ENCODE measurements at regions not wholly inside any gene's neighbourhood (a gene's known extent, or its start where the extent isn't known, plus 50 kb on each side); places are given as distances from the start of the nearest gene placed in this dataset.

DNA sequence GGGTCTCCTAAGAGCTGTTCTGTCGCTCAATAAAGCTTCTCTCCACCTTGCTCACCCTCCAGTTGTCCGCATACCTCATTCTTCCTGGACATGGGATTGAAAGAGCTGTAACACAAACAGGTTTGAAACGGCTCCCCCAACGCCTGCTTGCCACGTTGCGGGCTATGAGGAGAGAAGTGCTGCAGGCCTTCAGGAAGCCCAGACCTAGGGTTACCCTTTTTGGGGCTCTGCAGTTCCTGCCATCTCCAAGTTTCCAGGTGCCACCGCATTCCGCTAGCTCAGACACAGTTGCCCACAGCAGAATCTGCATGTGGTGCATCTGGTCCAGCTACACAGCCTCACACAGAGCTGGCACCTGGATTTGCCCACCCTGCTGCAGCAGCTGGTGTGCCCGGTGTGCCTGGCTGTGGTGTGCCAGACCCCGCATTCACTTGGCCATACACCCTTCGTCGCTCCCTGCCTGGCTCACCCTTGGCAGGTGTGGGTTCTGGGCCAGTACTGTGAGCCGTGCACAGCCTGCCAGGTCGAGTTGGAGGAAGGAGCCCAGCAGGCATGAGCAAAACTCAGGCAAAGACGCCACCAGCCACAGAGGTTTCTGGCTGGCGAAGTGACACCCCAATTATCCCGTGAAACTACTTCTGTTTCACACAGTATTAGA lies 253.2 kb upstream of the SEMA3A start:
- H3K4me1 Mint-ChIP-seq (ENCODE audit: low read depth), result peaks cover 4% of the 10 kb centered on the region
- no peak overlapping the region for H3K27ac Mint-ChIP-seq
- H3K36me3 Mint-ChIP-seq (ENCODE audit: low read depth), result no peaks in the 10 kb centered on the region
- H3K4me3 Mint-ChIP-seq, result no peak overlapping the region
- no peaks in the 10 kb centered on the region for H3K9me3 Mint-ChIP-seq
- no peaks in the 10 kb centered on the region for H3K27me3 Mint-ChIP-seq

DNA sequence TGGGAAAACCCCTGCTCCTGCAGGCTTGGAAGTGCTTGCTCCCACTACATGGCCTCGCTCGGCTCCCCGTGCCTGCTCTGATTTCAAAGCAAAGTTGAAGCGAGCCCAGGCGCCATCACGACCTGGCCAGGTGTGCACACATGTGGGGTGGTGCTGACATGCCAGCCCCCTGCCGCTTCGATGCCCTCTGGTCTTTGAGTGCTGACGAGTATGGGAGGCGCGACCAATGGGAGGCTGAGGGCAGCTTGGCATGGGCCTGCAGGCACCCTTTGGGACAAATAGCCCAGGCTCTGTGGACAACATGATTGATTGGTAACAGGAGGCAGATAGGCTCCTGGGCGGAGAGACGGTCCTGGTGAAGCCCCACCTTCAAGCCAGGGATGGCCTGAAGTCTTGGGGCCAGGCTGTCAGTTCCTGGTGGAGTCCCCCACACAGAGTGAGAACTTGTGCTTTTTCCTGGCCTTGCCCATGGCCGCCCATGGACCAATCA lies 252.4 kb upstream of the SEMA3A start:
- no peaks in the 10 kb centered on the region for H3K36me3 Mint-ChIP-seq (ENCODE audit: low read depth)
- peaks cover 5% of the 10 kb centered on the region for H3K4me1 Mint-ChIP-seq (ENCODE audit: low read depth)
- H3K27me3 Mint-ChIP-seq, result no peaks in the 10 kb centered on the region
- no peaks in the 10 kb centered on the region for H3K9me3 Mint-ChIP-seq
- H3K27ac Mint-ChIP-seq, result no peak overlapping the region
- no peak overlapping the region for H3K4me3 Mint-ChIP-seq

DNA sequence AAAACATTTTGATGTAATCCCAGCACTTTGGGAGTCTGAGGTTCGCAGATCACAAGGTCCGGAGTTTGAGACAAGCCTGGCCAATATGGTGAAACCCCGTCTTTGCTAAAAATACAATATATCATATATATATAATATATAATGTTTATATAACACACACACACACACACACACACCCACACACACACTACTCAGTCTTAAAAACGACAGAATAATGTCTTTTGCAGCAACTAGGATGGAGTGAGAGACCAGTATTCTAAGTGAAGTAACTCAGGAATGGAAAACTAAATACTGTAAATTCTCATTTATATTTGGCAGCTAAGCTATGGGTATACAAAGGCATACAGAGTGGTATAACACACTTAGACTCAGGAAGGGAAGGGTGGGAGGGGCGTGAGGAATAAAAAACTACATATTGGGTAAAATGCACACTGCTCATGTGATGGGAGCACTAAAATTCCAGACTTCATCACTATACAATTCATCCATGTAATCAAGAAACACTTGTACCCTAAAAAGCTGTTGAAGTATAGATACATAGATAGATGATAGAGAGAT lies 231.2 kb upstream of the SEMA3A start:
- Mint-ChIP-seq H3K36me3 (ENCODE audit: low read depth) (no peaks in the 10 kb centered on the region), H3K27ac (no peak overlapping the region), H3K4me3 (no peak overlapping the region), H3K4me1 (ENCODE audit: low read depth) (no peaks in the 10 kb centered on the region), H3K9me3 (no peaks in the 10 kb centered on the region), H3K27me3 (no peaks in the 10 kb centered on the region)

DNA sequence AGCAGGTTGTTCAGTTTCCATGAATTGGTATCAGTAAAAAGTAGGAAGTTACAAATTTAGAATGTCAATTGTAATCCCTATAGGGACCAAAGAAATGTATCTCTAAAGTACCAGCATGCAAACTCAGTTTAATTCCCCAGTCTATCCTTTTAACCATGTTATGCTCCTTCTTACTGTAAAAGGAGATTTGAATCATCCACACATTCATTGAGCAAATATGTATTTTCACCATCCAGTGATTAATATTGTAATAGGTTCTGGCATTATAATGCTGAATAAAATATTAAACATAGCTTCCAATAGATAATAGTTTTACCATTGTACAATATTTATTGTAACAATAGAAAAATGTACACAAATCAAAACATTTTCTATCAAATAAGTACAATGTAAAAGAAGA lies 228.2 kb upstream of the SEMA3A start:
- Mint-ChIP-seq H3K4me3 (no peak overlapping the region), H3K36me3 (ENCODE audit: low read depth) (no peaks in the 10 kb centered on the region), H3K27ac (no peak overlapping the region), H3K27me3 (no peaks in the 10 kb centered on the region), H3K9me3 (peaks cover 11% of the 10 kb centered on the region), H3K4me1 (ENCODE audit: low read depth) (no peaks in the 10 kb centered on the region)

DNA sequence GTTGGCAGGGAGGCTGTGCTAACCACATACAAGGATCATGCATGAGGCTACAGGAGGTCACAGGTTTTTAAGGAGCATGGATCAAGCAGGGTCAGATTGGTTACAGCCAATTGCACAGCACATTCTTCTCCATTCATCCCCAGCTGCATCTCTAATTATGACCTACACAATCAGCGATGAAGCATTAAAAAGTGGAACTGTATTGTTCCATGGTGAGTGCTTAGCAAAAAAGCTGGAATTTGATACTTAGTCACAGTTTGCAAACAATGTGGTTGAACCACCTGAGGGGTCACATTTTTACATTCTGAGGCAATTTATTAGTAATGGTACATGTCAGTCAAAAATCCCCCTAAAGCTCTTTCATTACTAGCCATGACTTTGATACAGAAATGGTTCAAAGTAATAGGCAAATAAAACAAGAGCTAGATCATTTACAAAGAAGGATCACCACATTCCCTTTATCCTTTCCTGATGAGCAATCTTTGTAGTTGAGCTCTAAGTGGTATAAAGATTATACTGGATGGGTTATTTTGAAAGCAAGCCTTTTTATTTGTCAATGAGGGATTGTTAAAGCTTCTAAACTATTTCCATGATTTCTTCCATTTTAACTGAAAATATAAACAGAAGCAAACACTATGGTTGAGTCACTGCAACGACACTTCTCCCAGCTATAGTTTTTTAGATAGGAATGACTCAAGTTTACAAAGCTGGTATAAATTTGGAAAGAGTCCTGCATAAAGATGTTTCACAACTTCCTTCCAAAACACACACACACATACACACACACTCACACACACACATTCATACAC lies 217.8 kb upstream of the SEMA3A start:
- Mint-ChIP-seq H3K4me1 (ENCODE audit: low read depth) (no peaks in the 10 kb centered on the region), H3K9me3 (peaks cover 4% of the 10 kb centered on the region), H3K27ac (no peak overlapping the region), H3K36me3 (ENCODE audit: low read depth) (no peaks in the 10 kb centered on the region), H3K27me3 (no peaks in the 10 kb centered on the region), H3K4me3 (no peak overlapping the region)

DNA sequence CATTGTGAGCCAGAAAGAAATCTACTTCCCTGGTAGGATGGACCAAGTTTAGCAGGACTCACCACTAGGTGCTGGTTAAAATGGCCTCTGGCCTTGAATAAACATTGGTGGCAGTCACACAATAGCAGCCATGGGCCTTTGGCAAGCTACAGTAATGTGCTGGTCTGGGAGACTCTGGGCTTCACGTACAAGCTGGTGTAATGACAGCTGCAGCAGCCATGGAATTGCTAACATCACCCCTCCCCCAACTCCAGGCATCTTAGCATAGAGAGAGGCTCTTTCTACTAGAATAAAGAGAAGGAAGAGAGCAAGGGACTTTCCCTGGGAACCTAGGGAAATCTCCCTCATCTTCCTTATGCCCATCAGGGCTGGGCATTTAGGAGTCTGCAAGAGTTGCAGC lies 205.1 kb upstream of the SEMA3A start:
- H3K9me3 Mint-ChIP-seq, result peaks cover 33% of the 10 kb centered on the region
- no peak overlapping the region for H3K4me3 Mint-ChIP-seq
- no peaks in the 10 kb centered on the region for H3K27me3 Mint-ChIP-seq
- no peak overlapping the region for H3K27ac Mint-ChIP-seq
- H3K36me3 Mint-ChIP-seq (ENCODE audit: low read depth), result no peaks in the 10 kb centered on the region
- H3K4me1 Mint-ChIP-seq (ENCODE audit: low read depth), result no peaks in the 10 kb centered on the region

DNA sequence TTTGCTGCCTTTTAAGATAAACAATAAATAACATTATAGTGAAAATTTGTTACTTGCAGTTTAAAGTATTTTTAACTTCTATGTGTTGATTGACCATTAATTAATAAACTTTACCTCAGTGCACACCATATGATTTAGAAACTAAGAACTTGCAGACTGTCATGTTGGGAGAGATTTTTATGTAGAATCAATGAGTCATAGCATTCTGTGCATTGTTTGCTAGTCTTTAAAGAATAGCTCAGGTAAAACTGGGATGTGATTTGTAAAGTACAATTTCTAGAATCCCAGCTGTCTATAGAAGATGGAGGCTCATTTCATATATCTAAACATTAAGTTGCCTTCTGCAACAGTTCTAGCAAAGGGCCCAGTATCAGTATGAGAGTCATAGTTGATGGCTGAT lies 199.6 kb upstream of the SEMA3A start:
- Mint-ChIP-seq H3K36me3 (ENCODE audit: low read depth) (no peaks in the 10 kb centered on the region), H3K27me3 (no peaks in the 10 kb centered on the region), H3K4me3 (no peak overlapping the region)

DNA sequence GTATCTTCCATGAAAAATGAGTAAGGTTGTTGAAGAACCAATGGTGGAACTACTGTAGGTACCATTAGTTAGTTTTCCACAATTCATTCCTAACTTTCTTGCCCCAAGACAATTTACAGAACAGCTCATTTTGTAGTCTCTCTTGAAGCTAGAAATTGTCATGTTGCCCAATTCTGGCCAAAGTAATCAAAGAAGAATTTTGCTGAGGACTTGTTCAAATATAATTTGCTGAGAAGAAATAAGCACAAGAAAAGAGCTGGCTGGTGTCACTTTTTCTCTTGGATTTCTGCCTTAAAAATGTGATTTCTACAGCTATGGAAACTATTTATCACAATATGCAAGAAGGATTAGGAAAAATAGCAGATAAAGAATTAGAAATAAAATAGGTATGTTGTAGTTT lies 199.2 kb upstream of the SEMA3A start:
- no peak overlapping the region for H3K4me3 Mint-ChIP-seq
- no peaks in the 10 kb centered on the region for H3K36me3 Mint-ChIP-seq (ENCODE audit: low read depth)
- no peaks in the 10 kb centered on the region for H3K4me1 Mint-ChIP-seq (ENCODE audit: low read depth)
- H3K27ac Mint-ChIP-seq, result no peak overlapping the region
- H3K9me3 Mint-ChIP-seq, result no peaks in the 10 kb centered on the region
- H3K27me3 Mint-ChIP-seq, result no peaks in the 10 kb centered on the region

More for the DNA sequence above, 199.6 kb upstream of the SEMA3A start:
- Mint-ChIP-seq H3K9me3 (no peaks in the 10 kb centered on the region), H3K4me1 (ENCODE audit: low read depth) (no peaks in the 10 kb centered on the region), H3K27ac (no peak overlapping the region)

DNA sequence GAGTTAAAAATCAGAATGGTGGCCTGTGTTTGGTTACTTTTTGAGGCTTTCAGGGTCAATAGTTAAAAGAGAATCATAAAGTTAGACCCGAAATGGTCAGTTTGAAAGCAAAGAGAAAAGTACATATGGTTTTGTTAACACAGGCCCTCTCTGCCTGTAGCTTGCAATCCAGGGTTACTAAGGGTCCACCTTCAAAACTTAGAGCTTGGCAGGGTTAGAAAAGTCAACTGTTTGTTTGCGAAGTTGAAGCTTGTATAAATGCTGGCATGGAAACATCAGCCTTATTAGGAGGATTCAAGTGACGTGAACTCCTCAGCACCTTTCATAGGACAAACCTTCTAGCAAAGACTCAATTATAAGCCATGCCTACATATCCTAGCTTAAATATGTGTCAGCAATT lies 196.3 kb upstream of the SEMA3A start:
- Mint-ChIP-seq H3K27me3 (no peaks in the 10 kb centered on the region), H3K4me1 (ENCODE audit: low read depth) (no peaks in the 10 kb centered on the region), H3K9me3 (no peaks in the 10 kb centered on the region), H3K27ac (no peak overlapping the region), H3K36me3 (ENCODE audit: low read depth) (no peaks in the 10 kb centered on the region), H3K4me3 (no peak overlapping the region)

DNA sequence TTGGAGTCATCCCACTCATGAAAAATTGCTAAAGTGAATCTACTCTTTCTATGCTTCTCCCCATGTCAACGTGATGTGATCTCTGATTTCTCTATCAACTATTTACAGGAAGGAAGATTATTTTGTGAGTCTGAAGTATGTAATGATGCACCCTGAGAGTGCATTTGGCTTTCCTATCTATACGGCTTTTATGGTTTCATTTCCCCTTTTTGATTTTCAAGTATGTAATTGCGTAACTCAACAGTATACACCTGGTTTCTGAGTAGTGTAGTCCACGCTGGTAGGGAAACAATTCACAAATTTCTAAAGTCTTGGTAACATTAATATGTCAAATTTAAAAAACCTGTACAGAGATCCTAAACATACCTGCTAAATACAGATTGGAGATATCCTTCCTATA lies 194.7 kb upstream of the SEMA3A start:
- Mint-ChIP-seq H3K27me3 (no peaks in the 10 kb centered on the region), H3K4me1 (ENCODE audit: low read depth) (no peaks in the 10 kb centered on the region), H3K27ac (no peak overlapping the region), H3K4me3 (no peak overlapping the region), H3K36me3 (ENCODE audit: low read depth) (no peaks in the 10 kb centered on the region), H3K9me3 (no peaks in the 10 kb centered on the region)

DNA sequence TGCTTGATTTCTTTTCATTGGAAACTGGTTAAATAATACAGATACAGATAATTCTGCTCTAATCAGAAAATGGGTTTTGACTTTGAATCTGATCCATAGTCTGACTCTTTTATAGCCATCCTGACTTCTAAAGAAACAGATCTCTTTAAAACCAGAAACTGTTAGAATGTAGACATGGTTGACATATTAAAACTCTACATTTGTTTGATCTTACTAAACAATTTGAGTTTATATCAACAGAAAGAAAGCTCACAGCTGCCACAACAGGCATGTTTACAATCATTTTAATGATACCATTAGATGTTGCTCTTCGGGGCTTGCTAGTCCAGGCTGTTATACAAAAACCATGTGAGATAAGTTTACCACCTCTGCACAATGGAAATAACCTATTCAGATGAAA lies 193.0 kb upstream of the SEMA3A start:
- no peaks in the 10 kb centered on the region for H3K4me1 Mint-ChIP-seq (ENCODE audit: low read depth)
- H3K9me3 Mint-ChIP-seq, result no peaks in the 10 kb centered on the region
- no peaks in the 10 kb centered on the region for H3K27me3 Mint-ChIP-seq
- H3K4me3 Mint-ChIP-seq, result no peak overlapping the region
- no peaks in the 10 kb centered on the region for H3K36me3 Mint-ChIP-seq (ENCODE audit: low read depth)
- no peak overlapping the region for H3K27ac Mint-ChIP-seq

DNA sequence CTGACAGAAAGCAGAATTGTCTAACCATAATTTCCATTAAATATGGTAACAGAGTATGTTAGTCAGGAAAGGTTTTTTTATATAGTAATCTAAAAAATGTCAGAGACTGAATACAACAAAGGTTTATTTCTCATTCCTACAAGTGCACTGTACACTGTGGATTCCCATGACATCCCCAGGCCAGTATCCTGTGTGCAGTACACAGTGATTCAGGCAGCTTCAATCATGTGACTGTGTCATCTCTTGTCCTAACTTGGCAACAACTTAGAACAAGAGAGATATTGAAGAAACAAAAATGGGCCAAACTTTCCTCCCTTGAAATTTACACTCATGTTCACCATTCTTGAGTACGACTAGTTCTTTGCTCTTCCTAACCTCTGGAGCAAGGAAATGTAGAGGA lies 189.8 kb upstream of the SEMA3A start:
- no peaks in the 10 kb centered on the region for H3K9me3 Mint-ChIP-seq
- H3K27me3 Mint-ChIP-seq, result no peaks in the 10 kb centered on the region
- no peak overlapping the region for H3K27ac Mint-ChIP-seq
- no peaks in the 10 kb centered on the region for H3K4me1 Mint-ChIP-seq (ENCODE audit: low read depth)
- no peak overlapping the region for H3K4me3 Mint-ChIP-seq
- H3K36me3 Mint-ChIP-seq (ENCODE audit: low read depth), result no peaks in the 10 kb centered on the region

DNA sequence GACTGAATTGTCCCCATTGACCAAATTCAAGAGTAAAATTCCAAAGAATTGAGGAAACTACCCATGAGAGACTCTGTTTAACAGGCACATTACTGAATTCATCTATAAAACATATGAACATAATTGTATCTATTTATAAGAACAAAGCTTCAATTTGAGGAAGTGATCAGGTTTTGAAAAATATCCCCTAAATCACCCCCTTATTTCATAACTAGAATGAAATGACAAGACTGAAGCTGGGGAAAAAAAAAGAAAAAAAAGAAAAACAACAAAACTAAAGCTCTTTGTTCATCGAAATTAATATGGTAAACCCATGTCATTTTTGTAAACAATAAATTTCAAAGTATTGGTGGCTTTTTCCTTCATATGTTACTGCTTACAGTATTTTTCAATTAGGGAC lies 184.9 kb upstream of the SEMA3A start:
- Mint-ChIP-seq H3K36me3 (ENCODE audit: low read depth) (no peaks in the 10 kb centered on the region), H3K9me3 (no peaks in the 10 kb centered on the region), H3K27ac (no peak overlapping the region), H3K27me3 (no peaks in the 10 kb centered on the region), H3K4me3 (no peak overlapping the region), H3K4me1 (ENCODE audit: low read depth) (no peaks in the 10 kb centered on the region)

DNA sequence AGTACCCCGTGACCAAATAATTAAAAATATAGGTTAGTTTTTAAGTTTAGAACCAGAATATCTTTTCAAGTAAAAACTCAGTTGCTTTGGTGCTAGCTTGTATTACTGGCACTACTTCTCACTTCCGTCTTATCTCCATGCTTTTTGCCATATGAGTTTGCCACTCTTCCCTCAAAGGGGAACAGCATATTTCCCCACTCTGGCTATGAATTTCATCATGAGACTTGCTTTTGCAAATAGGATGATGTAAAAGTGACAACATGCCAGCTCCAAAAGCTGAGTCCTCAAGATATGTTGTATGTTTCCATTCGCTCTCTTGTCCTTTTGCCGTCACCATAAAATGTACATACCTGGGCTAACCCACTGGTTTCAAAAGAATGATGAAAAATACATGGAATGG lies 178.1 kb upstream of the SEMA3A start:
- Mint-ChIP-seq H3K4me1 (ENCODE audit: low read depth) (no peaks in the 10 kb centered on the region), H3K27me3 (no peaks in the 10 kb centered on the region), H3K27ac (no peak overlapping the region), H3K36me3 (ENCODE audit: low read depth) (no peaks in the 10 kb centered on the region), H3K4me3 (no peak overlapping the region), H3K9me3 (no peaks in the 10 kb centered on the region)

DNA sequence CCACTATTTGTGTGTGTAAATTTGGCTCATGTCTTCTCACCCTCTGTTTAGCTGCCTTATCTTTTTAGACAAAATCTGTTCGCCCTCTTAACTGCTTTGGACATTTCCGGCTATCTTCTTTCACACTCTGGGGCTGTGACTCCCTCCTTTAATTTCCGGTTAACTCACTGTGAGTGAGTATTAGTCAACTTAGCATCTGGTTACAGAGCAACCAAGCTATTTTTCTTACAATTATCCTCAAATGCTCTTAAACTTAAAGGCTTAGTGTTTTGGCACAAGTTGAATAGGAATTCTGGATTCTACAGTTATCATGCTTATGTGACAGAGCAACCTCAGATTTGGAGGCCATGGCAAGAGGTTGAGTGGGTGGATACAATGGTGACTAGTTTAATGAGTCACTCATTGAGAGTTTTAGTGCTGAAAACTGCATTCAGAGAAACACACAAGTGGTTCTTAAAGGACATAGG lies 177.6 kb upstream of the SEMA3A start:
- H3K4me1 Mint-ChIP-seq (ENCODE audit: low read depth), result no peaks in the 10 kb centered on the region
- no peaks in the 10 kb centered on the region for H3K9me3 Mint-ChIP-seq
- no peaks in the 10 kb centered on the region for H3K27me3 Mint-ChIP-seq

More for the DNA sequence above, 177.6 kb upstream of the SEMA3A start:
- H3K36me3 Mint-ChIP-seq (ENCODE audit: low read depth), result no peaks in the 10 kb centered on the region
- no peak overlapping the region for H3K4me3 Mint-ChIP-seq
- no peak overlapping the region for H3K27ac Mint-ChIP-seq
